ENCODE measurements at regions not wholly inside any gene's neighbourhood (a gene's known extent, or its start where the extent isn't known, plus 50 kb on each side); places are given as distances from the start of the nearest gene placed in this dataset.

DNA sequence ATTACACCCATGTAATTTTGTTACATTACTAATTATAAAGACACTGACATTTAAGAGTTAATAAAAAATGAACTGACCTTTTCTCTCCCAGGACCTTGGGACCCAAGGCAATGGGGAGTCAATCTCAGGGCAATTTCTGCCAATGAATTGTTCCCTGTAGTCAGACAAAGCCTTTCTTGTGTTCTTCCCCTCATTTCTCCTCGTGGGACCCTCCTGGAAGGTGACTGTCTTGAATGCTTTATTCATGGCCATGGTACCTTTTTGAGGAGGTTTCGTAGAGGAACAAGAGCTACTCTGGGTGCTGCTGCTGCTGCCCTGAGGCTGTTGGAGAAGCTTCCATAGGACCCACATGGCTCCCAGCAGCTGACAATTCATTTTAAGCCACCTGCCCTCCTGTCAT, 190.3 kb downstream of the SNX18 start:
- DNase-seq: no peak

DNA sequence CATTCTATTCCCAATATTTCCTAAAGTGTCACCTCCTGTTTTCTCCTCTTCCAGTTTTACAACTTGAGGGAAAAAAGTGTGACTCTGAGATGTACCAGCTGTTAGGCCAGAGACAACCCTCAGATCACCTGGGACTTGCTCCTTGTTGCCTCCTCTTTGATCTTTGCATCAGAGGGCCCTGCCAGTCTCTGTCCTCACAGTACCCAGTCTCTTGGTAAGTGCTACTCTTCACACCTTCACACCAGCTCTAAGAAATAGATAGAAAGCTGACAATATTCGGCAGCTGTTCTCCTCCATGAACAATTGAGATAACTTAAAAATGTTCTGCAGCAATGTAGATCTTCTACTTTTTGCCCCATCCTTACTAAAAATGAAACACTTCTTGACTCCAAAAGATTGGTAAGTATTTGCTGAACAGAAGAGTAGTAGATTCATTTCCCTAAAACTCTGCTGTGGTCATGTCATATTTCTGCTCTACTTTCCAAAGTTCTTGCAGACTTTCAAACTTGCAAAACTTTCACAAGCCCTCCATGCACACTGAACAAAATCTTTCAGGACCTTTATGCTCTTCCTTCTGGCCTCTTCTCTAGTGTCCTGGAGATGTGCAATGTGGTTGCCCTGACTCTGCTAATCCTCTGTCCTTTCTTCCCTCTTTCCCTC, 188.6 kb downstream of the SNX18 start:
- no peak for DNase-seq

DNA sequence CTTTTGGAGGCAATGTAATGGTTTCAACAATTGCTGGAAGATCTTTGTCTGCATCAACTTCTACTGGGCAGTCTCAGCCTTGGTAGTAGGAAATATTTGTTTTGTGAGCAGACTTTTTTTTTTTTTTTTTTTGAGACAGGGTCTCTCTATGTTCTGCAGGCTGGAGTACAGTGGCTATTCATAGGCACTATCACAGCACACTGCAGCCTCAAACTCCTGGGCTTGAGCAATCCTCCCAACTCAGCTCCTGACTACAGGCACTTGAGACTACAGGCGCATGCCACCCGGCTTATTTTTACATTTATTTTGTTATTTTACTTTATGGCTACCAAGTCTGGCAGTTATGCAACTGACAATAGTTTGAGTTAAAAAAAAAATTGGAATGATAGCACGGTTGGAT, 187.3 kb downstream of the SNX18 start:
- no peak for DNase-seq

DNA sequence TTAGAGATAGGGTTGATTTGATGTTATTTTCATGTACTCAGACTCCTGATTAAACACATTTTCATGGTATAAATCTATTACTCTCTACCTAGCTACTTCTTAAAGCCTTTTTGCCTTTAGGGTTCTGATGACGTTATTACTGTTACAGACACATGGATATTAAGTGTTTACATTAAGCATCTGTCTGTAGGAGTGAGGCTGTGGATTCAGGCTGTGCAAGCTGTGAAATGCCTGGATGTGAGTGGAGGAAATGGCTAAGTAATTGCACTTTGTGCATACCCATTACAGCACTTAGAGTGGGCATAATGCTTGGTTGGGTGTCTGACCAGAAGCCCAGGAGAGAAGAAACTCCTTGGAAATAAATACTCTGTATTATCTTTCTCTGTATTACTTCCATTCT, 186.8 kb downstream of the SNX18 start:
- no peak for DNase-seq

DNA sequence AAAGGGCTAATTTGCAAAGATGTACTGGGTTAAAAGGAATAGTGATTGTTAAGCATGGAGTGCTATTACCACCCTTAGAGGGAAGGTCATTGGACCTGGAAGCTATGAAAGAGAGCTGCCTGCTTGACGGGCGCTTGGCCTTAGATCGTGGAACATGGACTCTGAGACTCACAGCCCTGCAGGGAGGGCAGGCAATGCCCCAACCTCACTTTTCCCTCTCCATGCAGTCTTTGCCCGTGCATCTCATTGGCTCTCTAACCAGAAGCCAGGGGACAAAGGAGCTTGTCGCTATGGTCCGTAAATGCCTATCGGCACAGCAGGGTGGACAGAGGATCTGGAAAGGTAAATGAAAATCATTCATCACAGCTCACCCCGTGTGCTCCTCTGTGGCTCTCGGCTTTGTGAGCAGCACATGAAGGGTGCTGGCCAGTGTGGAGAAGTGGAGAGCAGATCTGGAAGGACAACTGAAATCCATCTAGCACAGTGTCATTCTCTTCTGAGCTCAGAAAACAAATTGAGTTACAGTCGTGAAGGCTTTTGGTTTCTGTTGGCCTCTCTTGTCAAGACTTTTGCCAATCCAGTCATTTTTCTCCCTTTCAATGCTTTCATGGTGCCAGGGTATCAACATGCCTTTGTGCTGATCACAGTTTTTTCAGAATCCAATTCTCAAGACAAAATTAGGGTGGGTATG, 186.2 kb downstream of the SNX18 start:
- no peak for DNase-seq

DNA sequence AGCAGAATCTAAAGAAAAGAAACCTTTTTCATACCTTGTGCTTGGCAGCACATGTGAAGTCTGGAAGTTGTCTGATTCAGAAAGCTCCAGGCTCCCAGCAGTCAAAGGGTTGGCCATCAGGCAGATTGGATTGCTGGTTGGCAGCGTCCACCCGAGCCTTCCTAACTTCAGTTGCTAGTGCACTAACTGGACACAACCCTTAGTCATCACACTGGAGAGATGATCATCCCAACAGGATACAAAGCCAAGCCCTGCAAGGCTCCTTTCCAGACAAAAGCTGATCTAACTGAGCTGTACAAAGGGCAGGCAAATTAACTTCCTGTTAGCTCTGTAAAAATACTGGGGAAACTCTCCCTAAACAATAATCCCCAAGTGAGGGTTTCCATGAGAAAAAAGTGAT, 185.6 kb downstream of the SNX18 start:
- no peak for DNase-seq

DNA sequence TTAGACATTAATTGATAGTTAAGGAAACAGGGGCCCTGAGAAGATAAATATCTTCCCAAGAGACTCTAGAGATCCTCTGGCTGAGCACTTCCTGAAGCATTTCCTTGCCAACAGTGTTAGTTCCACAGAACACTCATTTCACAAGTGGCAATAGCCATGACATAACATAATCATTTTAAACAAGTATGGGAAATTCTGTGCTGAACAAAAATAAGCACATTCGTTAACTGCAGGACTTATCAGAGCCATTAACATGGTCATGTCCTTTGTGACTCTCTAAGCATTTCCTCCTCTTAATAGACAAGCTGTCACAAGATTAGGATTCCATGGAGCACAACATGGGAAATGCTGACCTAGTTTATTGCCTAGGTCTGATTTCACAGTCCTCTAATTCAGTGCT, 184.9 kb downstream of the SNX18 start:
- DNase-seq: no peak

DNA sequence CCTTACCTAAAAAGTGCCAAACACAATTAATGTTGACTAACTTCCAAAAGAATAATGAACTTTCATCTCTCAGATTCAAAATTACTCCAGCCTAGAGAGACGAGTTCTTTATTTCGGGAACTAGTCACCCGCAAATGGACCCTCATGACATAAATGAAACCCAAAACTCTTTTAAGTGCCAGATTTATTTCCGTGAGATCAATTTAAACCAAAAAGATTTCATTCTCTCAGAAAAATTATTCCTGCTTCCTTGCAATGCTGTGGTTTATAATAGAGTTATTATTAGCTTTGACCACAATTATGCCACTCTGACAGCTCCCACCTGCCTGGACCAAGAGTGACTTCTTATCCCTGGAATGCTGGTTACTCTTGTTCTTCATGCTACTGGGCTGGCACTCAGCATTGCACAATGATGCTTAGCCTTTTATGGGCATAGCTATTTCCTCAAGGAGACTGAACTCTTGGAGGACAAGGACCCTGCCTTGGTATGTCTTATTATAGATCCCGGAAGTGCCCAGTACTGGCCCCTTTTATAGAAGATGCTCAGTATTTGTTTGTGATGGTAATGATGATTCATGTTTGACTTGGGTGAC, 183.5 kb downstream of the SNX18 start:
- DNase-seq: no peak

DNA sequence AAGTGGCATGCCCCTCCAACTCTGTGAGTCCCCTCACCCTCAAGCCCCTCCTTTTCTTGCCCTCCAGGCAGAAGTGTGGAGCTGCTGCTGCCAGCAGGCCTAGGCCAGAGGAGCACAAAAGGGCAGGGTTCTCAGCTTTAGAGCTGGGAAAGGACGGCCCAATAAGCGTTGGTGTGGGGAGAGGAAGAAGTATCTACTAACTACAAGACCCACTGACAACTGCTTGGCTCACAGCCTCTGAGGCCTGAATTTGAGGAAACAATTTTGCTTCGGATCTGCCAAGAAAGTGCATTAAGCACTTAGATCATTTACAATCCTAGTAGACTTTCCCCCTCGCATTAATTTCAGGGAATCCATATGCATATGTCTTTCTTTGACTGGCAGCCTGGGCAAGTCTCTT, 179.4 kb downstream of the SNX18 start:
- no peak for DNase-seq

DNA sequence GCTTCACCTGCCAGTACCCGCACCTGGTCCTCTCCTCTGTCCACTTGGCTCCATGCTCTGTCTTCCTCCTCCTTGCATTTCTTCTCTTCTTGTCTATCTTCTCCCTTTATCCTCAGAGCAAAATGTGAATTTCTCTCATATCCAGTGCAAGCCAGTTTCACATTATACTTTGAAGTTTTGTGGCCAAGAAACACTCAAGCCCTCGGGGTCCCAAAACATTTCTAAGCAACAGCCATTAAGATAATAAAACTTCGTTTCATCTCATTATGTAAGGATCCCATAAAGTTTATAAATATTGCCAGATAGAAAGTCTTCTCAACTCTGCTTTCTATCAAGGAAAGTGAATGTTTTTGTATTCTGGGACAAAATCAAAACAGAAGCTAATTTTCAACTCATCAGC, 178.8 kb downstream of the SNX18 start:
- DNase-seq: no peak

DNA sequence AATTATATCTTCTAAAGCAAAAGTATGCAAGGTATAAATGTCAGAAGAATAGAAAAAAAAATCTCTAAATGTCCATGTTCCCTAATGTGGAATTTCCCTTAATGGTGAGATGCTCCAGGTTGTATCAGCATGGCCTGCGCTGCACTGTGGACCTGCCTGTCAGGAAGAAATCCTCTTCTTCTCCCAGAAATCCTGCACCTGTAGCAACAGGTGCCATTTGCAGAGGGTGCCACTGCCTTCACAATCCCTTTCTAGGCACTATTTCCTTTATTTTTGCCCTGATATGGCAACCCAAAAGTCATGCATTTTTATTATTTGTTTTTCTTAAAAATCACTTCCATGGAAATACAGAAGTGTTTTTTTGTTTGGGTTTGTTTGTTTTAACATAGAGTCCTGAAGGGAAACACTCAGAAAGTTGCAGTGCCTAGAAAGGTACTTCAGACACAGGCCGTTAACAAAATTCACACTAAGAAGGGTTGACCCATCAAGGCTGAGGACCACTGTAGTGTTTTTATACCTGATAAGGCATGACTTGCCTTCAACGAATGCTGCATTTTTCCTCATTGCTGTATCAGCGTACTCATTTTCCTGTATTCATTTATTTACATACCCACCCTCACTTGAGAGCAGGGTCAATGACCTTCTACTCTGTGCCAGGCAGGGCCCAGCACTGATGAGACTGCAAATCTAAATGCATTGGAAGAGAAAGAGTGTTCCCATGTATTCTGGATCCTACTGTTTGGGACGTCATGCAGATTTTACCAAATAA, 177.8 kb downstream of the SNX18 start:
- DNase-seq: no peak

DNA sequence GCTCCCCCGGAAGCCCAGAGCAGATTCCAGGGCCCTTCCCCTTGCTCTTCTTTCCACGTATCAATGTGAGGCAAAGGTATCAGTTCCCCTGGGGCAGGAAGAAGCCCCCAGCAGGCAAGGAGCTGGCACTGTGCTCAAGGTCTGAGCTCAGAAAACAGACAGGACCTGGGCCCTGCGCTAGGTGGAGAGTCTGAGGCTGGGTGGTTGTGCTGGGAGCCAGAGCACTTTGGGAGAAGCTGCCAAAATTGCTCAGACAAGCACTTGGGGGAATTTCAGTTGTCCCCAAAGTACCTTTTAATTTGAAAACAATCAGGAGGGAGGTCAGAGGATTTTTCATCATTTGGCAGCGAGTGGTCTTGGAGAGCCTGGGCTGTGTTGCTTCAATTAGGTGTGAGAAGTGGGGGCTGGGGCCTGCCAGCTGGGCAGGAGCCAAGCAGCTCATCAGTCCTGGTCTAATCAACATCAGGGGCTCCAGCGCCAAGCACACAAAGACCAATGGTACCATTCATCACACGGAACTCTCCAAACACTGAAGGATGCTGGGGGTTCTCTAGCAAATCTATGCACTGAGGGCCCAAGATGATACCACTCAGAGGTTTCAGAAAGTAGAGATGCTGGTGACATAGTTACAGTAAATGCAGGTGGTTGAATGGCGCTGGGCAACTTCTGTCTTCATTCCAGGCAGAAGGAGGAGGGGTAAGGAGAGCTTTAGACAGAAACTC, 176.5 kb downstream of the SNX18 start:
- DNase-seq: no peak

DNA sequence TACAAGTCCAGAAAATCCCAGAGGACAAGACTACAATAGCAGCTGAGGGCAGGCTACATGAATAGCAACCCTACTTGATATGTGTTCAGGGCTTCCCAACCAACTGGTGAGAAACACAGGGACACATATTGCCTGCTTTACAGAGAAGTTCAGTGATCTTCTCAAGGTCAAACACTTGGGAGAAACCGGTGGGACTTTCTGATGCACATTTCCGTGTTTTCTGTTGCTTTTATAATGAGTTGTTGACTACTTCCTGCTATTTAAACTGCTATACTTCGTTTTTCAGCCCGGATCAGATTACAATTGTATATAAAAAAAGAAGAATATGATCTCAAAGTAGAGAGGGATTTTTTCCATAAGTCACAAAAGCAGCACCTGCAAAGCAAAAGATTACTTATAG, 175.1 kb downstream of the SNX18 start:
- DNase-seq: no peak

DNA sequence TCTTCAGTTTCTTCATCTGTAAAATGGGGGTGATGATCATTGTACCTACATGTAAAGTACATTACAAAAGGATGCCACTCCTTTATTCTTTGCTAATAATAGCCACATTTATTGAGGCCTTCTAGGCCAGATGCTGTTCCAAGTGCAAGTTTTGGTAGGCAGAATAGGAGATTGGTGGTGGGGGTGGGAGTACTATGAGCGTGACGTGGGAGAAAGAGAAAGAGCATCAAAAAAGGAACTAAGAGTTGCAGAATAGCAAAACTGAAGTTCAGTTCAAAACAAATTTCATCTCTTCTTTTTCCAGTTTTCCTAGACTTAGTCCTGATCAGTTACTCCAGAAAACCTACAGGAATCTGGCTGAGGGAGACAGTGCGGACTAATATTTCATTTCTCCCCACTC, 174.1 kb downstream of the SNX18 start:
- no peak for DNase-seq

DNA sequence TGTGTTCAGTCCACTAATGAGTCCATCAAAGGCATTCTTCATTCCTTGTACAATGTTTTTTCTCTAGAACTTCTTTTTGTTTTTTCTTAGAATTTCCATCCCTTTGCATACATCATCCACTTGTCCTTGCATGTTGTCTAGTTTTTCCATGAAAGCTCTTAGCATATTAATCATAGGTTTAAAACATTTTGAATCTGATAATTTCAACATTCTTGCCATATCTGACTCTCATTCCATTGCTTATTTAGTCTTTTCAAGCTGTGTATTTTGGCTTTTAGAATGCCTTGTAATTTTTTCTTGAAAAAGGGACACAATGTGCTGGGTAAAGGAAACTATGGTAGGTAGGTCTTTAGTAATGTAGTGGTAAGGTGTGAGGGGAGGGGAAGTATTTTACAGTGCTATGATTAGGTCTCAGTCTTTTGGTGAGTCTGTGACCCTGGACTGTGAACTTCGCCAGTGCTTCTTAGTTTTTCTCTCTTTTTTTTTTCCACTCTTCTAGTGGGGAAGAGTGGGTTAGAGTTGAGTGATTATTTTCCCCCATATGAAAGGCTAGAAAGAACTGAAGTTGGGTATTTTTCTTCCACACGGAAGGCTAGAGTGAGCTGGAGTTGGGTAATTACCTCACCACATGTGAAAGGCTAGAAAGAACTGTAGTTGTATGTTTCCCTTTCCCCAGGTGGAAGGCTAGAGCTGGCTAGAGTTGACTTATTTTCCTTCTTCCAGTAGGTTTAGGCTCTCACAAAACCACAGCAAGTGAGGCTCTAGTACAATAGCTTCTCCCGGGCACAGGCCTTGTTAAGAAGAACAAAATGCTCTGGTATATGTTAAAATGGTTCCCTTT, 172.1 kb downstream of the SNX18 start:
- DNase-seq: no peak

DNA sequence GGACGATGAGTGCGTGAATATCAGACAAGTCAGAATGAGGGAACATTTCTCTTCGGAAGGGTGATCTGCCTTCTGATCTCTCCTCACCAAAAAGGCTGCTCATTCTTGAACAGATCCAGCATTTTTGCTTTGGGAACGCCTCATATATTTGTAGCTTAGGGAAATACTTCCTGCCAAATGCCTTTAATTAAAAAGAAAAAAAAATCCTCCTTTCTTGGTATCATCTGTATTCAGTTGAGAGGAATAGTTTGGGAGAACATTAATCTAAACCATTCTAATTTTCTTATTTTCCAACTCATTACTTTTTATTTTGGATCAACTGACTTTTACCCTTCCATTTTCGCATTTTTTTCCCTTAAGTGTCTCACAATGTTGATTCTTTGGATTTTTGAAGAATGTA, 163.4 kb downstream of the SNX18 start:
- no peak for DNase-seq

DNA sequence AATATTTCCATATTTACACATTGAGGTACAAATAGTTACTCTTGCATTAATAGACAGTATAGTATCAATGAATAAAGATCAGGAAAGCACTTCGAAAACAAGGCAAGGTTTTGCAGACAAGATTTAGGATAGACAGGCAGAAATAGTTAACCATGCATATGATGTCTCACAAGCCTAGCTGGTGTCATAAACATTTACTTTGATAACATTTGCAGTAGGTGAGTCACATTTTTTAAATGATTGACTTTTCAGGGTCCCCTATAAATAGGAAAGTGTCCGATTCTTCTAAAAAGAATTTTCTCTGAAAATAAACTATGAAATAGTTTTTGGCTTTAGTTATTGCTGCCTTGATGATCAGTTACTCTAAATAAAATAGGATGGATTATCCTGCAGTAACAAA, 162.1 kb downstream of the SNX18 start:
- DNase-seq: no peak

DNA sequence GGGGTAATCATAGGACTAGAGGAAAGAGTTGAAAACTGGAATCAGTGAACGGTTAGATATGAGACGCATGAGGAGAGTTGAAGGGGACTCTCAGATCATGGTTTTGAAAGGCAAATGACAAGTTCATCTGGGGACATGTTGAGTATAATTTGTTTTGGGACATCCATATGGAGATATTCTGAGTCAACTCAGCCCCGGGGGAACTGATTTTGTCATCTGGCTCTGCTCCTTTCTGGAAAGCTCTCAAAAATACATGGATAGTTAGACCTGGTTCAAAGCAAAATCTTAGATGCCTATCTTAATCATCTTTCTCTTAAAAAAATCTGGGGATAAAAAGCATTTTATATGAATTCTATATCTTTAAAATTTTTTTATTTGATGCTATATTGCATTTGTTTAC, 161.2 kb downstream of the SNX18 start:
- DNase-seq: no peak

DNA sequence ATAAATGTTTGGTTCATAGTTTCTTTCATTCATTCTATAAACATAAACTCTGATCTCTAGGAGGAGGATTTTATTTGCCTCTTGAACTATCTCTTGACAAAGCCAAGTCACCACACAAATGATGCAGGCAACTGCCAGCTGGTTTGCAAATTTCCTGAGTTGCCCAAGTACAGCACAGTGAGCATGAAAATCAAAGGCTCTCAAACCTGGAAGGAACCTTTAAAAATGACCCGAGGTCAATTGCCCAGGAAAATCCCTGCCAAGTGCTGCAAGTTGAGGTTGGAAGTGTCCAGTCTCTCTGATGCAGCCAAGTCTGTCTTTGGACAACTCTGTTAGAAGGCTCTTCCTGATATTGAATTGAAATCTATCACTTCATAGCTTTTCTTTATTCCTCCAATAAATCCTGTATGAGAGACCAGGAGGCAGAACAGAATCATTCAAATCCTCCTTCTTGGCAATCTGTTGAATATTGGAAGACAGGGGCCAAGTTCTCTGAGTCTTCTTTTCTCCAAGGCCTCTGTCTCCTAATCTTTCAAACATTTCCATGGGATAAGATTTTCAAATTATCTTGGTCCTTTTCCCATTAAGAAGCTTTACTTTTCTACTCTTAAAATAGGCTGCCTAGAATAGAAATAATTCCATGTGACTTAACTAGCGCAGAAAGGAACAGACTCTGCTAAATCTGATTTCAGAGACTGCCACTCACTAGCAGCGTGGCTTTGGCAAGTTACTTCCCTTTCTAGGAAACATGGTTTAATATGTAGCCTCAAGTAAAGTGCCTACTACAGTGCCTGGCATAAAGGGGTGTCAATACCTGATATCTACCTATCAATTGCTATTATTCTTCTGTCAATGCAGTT, 159.2 kb downstream of the SNX18 start:
- DNase-seq: peak; percentile 7

DNA sequence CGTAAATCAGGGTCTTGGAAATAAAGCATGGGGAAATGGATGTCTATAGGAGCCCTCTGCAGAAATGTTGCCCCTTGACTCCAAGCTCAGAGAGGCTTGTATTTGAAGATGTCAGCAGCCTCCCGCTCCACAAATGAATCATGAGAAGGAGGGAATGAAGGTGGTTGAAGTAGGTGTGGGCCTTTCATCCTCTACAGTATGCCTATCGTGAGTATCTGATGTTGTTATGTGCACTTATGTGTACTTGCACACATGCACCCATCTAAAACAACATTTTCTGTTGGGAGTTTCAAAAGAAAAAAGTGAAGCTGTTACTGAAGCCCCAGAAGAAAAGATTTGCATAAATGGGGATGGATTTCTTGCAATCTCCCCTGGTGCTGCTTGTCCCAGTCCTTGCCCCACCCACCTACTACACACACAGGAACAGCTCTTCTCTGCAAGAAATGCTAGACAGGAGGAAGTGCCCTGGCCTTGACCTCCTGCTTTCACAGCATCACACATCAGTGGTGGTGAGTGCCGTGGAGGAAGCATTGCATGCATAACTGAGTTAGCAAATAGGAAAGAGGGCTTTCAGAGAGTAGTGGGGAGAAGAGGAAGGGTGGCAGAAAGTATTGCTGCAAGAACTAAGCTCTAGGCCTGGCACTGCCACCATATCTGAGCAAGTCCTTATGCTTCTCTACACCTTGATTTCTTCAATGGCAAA, 156.1 kb downstream of the SNX18 start:
- DNase-seq: no peak

DNA sequence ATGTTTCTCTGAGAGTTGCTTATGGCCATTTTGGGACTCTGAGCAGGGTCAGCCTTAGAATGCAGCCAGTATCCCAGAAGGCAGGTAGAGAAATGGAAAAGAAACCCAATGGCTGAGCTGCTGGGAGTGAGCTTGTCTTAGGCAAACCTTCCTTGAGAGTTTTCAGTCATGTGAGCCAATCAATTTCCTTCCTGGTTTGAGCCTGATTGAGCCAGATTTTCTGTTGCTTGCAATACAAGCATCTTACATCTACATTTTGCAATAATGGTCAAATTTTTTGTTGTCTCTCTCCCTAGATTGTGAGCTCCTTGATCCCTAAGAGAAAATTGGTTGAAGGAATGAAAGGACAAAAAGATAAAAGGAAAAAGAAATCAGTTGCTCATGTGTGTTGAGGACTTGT, 155.3 kb downstream of the SNX18 start:
- no peak for DNase-seq

Data from OCI-M1 (cell line).